WTC11 (cell line): ENCODE measurements at regions not wholly inside any gene's neighbourhood (a gene's known extent, or its start where the extent isn't known, plus 50 kb on each side); places are given as distances from the start of the nearest gene placed in this dataset.

Experiments used
- ATF3 ChIP-seq: sonication (generic); formaldehyde crosslinking; conservative IDR thresholded peaks from 2 replicates; pipeline ENCODE4 v1.8.1; 2022; ENCODE audit warnings: mild to moderate bottlenecking, missing genetic modification reagents
- CTCF ChIP-seq: fragments of 200-600 bp; IDR thresholded peaks from 2 replicates; pipeline ENCODE4 v1.8.0; 2022; ENCODE audit warnings: antibody characterized with exemption
- ELF4 ChIP-seq: sonication (generic); formaldehyde crosslinking; IDR thresholded peaks from 2 replicates; pipeline ENCODE4 v1.8.1; 2022; ENCODE audit warnings: low read depth, mild to moderate bottlenecking, moderate library complexity, missing genetic modification reagents
- FOXJ3 ChIP-seq: sonication (generic); formaldehyde crosslinking; IDR thresholded peaks from 2 replicates; pipeline ENCODE4 v1.9.0; 2021; ENCODE audit warnings: missing genetic modification reagents, mild to moderate bottlenecking, borderline replicate concordance
- NFATC4 ChIP-seq: fragments of 250-450 bp; sonication (Bioruptor Pico); IDR thresholded peaks from 2 replicates; pipeline ENCODE4 v1.9.0; 2021; ENCODE audit warnings: mild to moderate bottlenecking
- NR2C2 ChIP-seq: sonication (generic); formaldehyde crosslinking; IDR thresholded peaks from 2 replicates; pipeline ENCODE4 v1.8.0; 2022; ENCODE audit warnings: mild to moderate bottlenecking, missing genetic modification reagents
- PRDM15 ChIP-seq: sonication (generic); formaldehyde crosslinking; IDR thresholded peaks from 2 replicates; pipeline ENCODE4 v1.8.0; 2022; ENCODE audit warnings: missing genetic modification reagents
- SP1 ChIP-seq: sonication (generic); formaldehyde crosslinking; conservative IDR thresholded peaks from 2 replicates; pipeline ENCODE4 v1.8.1; 2022; ENCODE audit warnings: missing genetic modification reagents
- TCF7 ChIP-seq: sonication (generic); formaldehyde crosslinking; IDR thresholded peaks from 2 replicates; pipeline ENCODE4 v1.8.0; 2022; ENCODE audit warnings: mild to moderate bottlenecking, low read depth, missing genetic modification reagents, moderate library complexity
- TEAD4 ChIP-seq: sonication (generic); formaldehyde crosslinking; IDR thresholded peaks from 2 replicates; pipeline ENCODE4 v1.8.0; 2022; ENCODE audit warnings: mild to moderate bottlenecking, missing genetic modification reagents
- TP53 ChIP-seq: sonication (generic); formaldehyde crosslinking; IDR thresholded peaks from 2 replicates; pipeline ENCODE4 v1.8.1; 2023; ENCODE audit warnings: mild to moderate bottlenecking, missing genetic modification reagents
- USF2 ChIP-seq: sonication (generic); formaldehyde crosslinking; IDR thresholded peaks from 2 replicates; pipeline ENCODE4 v1.8.1; 2023; ENCODE audit warnings: mild to moderate bottlenecking, missing genetic modification reagents, moderate library complexity
- ZSCAN18 ChIP-seq: fragments of 250-450 bp; sonication (Bioruptor Pico); IDR thresholded peaks from 2 replicates; pipeline ENCODE4 v2.1.2; 2022; ENCODE audit warnings: mild to moderate bottlenecking, moderate library complexity

DNA sequence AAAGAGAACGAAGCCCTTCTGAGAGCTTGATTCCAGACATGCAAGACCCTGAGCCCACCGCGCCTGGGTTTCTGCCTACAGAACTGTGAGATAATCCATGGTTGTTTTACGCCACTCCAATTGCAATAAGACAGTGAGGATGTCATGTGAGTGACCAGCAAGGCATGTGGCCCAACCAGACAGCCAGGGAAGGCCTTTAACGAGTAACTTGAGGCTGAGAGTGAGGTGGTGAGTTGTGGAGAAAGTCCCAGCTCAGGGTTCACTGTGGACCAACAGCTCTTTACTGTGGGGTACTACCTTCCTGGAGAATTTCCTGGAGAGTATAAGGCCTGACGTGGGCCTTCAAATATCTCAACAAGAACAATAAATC, 153.9 kb downstream of the ETS2 start:
- TF ChIP-seq CTCF = no peak
- no peak for TF ChIP-seq NR2C2 (CRISPR knock-in tag)
- TF ChIP-seq NFATC4 (CRISPR knock-in tag) = no peak
- no peak for TF ChIP-seq ZSCAN18
- no peak for TF ChIP-seq PRDM15
- TF ChIP-seq TCF7 = no peak
- no peak for TF ChIP-seq USF2 (CRISPR knock-in tag)
- no peak for TF ChIP-seq FOXJ3 (CRISPR knock-in tag)
- TF ChIP-seq SP1 (CRISPR knock-in tag) = no peak
- no peak for TF ChIP-seq ATF3
- TF ChIP-seq TEAD4 = no peak
- no peak for TF ChIP-seq TP53 (CRISPR knock-in tag)
- no peak for TF ChIP-seq ELF4 (CRISPR knock-in tag)
